Kidney (tissue), 13 donors: ENCODE measurements at regions not wholly inside any gene's neighbourhood (a gene's known extent, or its start where the extent isn't known, plus 50 kb on each side); places are given as distances from the start of the nearest gene placed in this dataset.

Experiments used
- DNase-seq, 5 donors: peaks; one replicate each; pipeline ENCODE4 v3.0.0-alpha.2; 2013 to 2020
- FAIRE-seq: peaks from 2 replicates; lab custom pipeline; 2012; peaks lifted over from hg19 to GRCh38; lab: Jason Lieb, UNC
- H3K27ac ChIP-seq, 2 donors: one replicate each; pipeline ENCODE4 v1.7.0; 2013; ENCODE audit warnings: low read depth in 2 of 2, low read length in 2 of 2, inconsistent platforms in 1 of 2
- H3K27me3 ChIP-seq: one replicate; pipeline ENCODE4 v1.7.1; 2013; ENCODE audit warnings: low read length, inconsistent platforms; ENCODE audit not compliant: control insufficient read depth, insufficient read depth
- H3K36me3 ChIP-seq, 3 donors: one replicate each; pipeline versions ENCODE4 v1.7.0 to v1.7.1; 2013; ENCODE audit warnings: low read length in 3 of 3, control low read depth in 1 of 3, inconsistent platforms in 1 of 3; ENCODE audit not compliant: insufficient read depth in 3 of 3, control insufficient read depth in 2 of 3
- H3K4me1 ChIP-seq, 3 donors: one replicate each; pipeline versions ENCODE4 v1.7.0 to v1.7.1; 2013; ENCODE audit warnings: low read length in 3 of 3, inconsistent platforms in 1 of 3, low read depth in 1 of 3; ENCODE audit not compliant: control insufficient read depth in 2 of 3, insufficient read depth in 2 of 3
- H3K4me3 ChIP-seq, 3 donors: one replicate each; pipeline versions ENCODE4 v1.7.0 to v1.8.1; 2013; ENCODE audit warnings: low read length in 3 of 3, control low read depth in 1 of 3, inconsistent platforms in 1 of 3
- H3K9ac ChIP-seq, 3 donors: one replicate each; pipeline versions ENCODE4 v1.7.0 to v1.7.1; 2013; ENCODE audit warnings: low read length in 3 of 3, control low read depth in 1 of 3, inconsistent platforms in 1 of 3
- H3K9me3 ChIP-seq, 3 donors: one replicate each; pipeline versions ENCODE4 v1.7.0 to v1.7.1; 2013; ENCODE audit warnings: low read length in 3 of 3, control low read depth in 1 of 3, inconsistent platforms in 1 of 3; ENCODE audit not compliant: control insufficient read depth in 2 of 3, insufficient read depth in 1 of 3
- intact Hi-C: fragments of 100-400 bp; cut with DNase I; formaldehyde crosslinking; loops from one replicate; pipeline ENCODE4 v1.11.1; 2022
- TF ChIP-seq, protein P1 (sequence below): IDR thresholded peaks from 3 replicates; pipeline ENCODE4 v1.5.1; 2012; ENCODE audit warnings: mild to moderate bottlenecking, moderate library complexity, borderline replicate concordance; ENCODE audit not compliant: insufficient read depth; ENCODE audit errors: extremely low read depth
- donor health status: control.
- donor health status: control.
- donor health status: control.
- donor health status: control.
- donor health status: control.
- donor health status: DM: yes; HTN: yes; CAD: no.
- donor health status: Normal renal cell carcinoma (clear cell type).

DNA sequence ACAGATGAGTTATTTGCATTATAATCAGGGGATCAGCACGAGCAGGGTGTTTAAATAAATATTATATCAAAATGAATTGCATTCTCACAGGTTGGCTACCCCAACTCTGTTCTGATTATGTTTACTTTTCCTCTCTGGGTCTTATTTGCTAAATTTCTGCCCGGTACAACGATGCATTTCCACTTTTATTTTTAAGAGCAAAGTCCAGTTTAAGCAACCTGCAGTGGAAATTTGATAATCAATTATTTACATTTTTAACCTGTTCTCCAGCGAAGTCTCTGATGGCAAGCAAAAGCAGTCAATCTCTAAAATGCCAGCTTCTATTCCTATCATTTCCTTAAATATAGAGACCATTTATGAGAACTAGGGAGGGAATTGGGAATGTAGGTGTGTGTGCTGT lies 966.6 kb upstream of the SOX11 start:
- no peak for FAIRE-seq
- H3K4me1 ChIP-seq, result no peaks in the 10 kb centered on the region
- no peak overlapping the region for H3K4me3 ChIP-seq
- no peaks in the 10 kb centered on the region for H3K9me3 ChIP-seq
- H3K27ac ChIP-seq, result no peak overlapping the region
- intact Hi-C loops, result no loop called here
- no peak for DNase-seq
- TF ChIP-seq, protein P1, sequence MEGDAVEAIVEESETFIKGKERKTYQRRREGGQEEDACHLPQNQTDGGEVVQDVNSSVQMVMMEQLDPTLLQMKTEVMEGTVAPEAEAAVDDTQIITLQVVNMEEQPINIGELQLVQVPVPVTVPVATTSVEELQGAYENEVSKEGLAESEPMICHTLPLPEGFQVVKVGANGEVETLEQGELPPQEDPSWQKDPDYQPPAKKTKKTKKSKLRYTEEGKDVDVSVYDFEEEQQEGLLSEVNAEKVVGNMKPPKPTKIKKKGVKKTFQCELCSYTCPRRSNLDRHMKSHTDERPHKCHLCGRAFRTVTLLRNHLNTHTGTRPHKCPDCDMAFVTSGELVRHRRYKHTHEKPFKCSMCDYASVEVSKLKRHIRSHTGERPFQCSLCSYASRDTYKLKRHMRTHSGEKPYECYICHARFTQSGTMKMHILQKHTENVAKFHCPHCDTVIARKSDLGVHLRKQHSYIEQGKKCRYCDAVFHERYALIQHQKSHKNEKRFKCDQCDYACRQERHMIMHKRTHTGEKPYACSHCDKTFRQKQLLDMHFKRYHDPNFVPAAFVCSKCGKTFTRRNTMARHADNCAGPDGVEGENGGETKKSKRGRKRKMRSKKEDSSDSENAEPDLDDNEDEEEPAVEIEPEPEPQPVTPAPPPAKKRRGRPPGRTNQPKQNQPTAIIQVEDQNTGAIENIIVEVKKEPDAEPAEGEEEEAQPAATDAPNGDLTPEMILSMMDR, result no peak
- H3K27me3 ChIP-seq, result no peaks in the 10 kb centered on the region
- no peak overlapping the region for H3K9ac ChIP-seq
- no peaks in the 10 kb centered on the region for H3K36me3 ChIP-seq

DNA sequence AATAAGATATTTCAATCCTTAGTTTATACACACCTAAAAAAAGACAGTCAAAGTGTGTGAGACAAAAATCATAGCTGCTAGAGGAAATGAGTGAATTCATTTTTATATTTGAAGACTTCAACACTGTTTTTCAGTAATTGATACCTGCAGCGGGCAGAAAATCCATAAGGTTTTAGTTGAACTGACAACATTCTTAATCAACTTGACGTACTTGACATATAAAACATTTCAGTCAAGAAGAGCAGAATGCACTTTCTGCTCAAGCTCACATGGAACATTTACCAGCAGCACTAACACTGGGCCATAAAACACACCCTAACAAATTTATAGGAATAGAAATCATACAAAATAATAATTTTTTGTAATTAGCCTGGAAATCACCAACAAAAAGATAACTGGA lies 959.6 kb upstream of the SOX11 start:
- FAIRE-seq, result no peak
- H3K4me1 ChIP-seq, result no peaks in the 10 kb centered on the region

DNA sequence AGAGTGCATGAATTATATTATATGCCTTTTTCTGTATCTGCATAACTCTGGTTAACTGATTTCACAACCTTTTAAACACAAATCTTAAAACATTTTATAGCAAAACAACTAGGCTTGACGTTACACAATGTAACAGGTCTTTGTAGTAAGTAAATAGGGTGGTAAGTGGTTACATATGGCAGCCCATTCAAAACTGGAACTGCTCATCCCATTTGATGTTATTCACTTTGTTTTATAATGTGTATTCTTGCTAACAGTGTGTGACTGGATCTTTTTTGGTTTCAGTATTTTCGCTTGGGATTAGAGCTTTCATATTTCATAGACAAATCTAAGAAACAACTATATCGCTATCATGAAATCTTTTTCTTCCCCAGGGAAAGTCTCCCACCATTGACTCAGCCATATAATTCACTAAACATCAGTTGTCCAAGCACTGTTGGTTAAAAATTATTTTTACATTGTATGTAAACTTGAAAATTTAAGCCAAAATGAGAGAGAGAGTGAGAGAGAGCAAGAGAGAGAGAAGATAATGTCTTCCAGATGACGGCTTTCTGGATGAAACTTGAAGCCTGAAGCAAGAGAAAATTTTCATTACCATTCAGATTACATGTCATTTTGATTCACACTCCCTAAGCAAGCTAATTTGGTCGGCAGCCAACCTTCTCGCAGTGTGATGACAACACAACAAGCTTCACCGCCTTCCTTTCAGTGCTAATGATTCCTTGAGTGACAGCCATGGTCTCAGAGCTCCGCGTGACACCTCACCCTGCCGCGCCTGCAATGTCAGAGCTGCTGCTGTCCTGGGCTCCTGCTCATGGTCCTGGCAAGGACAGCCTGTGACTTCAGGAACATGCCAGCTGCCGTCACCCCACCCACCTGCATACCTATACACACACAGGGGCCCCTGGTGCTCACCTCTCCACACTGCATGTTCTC lies 946.9 kb upstream of the SOX11 start:
- Histone ChIP-seq H3K27me3 (no peaks in the 10 kb centered on the region), H3K4me1 (no peaks in the 10 kb centered on the region), H3K36me3 (no peaks in the 10 kb centered on the region), H3K9ac (no peak overlapping the region), H3K9me3 (peaks cover 0 to 3% (median 0%) of the 10 kb centered on the region in 3 donors), H3K27ac (no peak overlapping the region), H3K4me3 (no peak overlapping the region)
- intact Hi-C loops, result no loop called here
- TF ChIP-seq, protein P1, result no peak
- no peak for FAIRE-seq
- DNase-seq, result peak; percentile 55 to 82 (median 70)

More for the DNA sequence above, 959.6 kb upstream of the SOX11 start:
- H3K27ac ChIP-seq, result no peak overlapping the region
- DNase-seq, result no peak
- no peak overlapping the region for H3K4me3 ChIP-seq
- intact Hi-C loops, result no loop called here
- H3K9me3 ChIP-seq, result no peaks in the 10 kb centered on the region
- no peak overlapping the region for H3K9ac ChIP-seq
- TF ChIP-seq, protein P1, result no peak
- H3K36me3 ChIP-seq, result no peaks in the 10 kb centered on the region
- H3K27me3 ChIP-seq, result no peaks in the 10 kb centered on the region
